HG03064 (cell line): ENCODE measurements at regions not wholly inside any gene's neighbourhood (a gene's known extent, or its start where the extent isn't known, plus 50 kb on each side); places are given as distances from the start of the nearest gene placed in this dataset.

Experiments used
- ATAC-seq: cut with Tn5 transposase; IDR thresholded peaks from one replicate; pipeline ENCODE4 v1.9.1; 2021; ENCODE audit warnings: low read depth; ENCODE audit not compliant: unreplicated experiment

DNA sequence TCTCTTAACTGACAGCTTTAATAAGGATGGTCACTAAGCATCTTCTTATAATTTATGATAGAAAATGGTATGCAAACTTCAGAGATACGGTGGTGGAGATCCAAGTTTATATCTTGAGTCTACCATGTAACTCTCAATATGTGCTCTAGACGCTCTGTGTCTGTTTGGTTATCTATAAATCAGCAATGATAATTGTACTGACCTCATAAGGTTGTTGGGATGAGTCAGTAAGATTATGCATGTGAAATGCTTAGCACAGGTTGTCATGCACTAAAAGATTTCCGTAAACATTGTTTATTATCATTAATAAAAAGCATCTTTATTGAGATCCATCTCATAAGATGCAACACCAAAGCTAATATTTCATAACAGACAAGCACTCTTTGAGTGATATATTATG is 1094.9 kb upstream of the EEF2KMT start:
- ATAC-seq = no peak

DNA sequence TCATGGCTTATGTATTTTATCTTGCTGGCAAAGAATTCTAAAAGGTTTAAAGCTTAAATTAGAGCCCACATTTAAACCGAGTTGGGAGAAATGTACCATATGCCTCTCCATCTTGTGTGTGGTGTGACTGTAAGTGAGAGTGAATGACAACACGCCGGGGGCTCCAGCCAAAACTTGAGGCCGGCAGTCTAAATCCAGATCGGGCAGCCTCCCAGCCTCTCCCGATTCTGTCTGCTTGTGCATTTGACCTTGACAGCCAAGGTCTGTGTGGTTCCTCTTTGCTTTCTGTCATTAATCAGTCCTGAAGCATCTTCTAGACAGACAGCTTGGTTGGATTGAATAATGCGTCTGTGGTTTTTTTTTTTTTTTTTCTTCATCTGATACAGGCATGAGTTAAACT is 1093.2 kb upstream of the EEF2KMT start:
- no peak for ATAC-seq

DNA sequence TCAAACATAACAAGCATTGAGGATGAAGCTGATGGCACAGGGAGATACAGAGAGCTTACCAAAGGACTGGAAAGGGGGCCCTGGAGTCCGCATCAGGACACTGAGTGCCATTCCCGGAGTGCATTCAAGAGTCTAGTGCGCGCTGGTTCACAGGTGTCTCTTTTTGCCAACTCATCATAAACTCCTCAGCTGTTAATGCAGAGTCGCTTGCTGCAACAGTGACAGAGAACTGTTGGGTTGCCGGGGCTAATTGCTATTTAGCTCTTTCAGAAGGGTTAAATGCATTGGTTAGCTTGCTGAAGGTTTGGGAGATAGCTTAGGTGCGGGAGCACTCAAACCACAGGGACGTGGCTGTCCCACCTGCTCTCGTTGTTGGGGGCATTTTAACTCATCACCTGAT is 1091.6 kb upstream of the EEF2KMT start:
- ATAC-seq = no peak

DNA sequence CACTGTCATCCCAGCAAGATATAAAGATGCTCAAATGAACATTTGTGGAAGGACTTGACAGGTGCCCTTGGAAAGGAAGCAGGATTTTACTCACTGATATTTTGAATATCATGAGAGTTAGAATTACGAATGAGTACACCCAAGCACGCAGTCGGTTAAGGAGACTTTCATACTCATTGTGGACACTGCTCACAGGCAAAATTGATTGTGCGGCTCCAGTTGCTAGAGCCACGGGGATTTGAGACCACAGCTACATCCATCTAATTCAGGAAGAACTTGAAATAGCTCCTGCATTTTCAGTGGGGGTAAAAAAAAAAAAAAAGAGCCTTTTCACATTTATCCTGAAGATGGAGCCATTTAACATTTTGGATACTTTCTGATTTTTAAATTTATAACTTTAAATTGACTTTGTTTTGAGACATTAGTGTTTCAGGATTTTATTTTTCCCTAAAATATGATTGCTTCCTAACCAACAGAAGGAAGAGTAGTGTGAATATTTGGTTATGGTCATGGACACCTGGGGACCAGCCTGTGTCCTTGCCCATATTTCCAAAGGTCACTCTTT is 1080.1 kb upstream of the EEF2KMT start:
- ATAC-seq = no peak

DNA sequence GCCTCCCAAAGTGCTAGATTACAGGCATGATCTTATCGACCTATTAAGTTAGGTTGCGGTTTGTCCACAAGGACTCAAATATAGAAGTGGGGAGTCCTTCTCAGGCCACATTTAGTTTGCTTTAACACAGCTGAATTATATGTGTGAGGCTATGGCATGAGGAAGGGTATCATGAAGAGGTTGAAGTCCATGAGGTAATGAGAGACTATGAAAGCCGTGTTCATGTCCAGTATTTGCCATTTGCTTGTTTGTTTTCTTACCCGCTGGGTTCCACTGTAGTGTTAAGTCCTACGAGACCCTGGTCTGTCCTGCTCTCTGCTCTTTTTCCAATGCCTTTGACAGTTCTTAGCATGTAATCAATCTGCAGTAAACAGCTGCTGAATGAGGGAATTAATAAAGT is 1072.4 kb upstream of the EEF2KMT start:
- no peak for ATAC-seq

DNA sequence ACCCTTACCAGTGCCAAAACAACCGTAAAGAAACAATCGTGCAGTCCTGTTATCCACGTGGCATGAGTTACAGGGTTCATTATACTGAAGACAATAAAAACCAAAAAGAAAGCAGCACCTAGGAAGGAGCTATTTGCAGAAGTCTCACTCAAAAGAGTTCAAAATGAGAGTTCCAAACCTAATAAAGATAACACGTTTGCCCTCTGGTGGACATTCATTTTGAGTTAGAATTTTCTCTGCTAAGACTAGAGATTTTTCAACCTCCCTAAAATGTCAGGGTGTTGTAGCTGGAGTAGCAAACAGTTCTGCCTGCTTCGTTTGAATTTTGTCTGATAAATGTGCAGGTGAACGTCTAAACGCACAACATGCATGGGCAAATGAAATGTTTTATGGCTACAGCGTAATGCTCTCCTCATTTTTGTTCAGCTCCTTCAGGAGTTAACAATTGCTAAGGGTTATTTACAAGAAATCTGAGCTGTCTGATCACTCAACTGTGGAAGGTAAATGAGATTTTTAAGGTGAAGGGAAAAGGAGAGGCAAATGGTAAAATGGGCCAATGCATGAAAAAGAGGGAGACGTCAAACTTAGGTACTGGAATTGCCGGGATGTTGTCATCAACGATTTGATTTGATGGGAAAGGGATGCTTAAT is 1067.9 kb upstream of the EEF2KMT start:
- ATAC-seq = no peak

DNA sequence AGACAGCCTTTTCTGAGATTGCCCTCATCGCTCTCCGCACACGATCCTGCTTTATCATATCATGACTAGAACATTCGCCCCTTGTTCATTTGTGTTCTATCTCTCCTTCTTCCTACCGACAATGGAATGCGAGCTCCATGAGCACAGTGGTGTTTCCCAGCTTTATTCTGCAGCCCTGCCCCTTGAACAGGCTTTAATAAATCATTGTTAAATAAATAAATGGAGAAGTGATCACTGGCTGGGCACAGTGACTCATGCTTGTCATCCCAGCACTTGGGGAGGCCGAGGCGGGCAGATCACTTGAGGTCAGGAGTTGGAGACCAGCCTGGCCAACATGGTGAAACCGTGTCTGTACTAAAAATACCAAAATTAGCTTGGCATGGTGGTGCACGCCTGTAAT is 1063.3 kb upstream of the EEF2KMT start:
- ATAC-seq = no peak

DNA sequence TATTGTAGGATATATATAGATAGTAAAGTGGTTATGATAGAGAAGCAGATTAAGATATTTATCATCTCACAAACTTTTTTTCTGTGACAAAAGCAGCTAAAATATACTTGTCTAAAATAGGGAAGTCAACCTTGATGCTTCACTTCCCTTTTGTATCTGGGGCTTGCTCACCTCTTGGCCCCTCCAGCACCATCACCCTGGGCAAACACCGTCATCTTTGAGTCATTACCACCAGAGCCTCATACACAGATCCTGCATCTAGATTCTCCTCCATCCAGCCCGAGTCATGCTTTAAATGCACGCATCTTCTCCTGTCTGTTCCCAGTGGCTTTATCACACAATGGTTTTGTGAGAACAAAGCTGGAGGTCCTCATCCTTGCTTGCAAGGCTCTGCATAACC is 1062.7 kb upstream of the EEF2KMT start:
- no peak for ATAC-seq

DNA sequence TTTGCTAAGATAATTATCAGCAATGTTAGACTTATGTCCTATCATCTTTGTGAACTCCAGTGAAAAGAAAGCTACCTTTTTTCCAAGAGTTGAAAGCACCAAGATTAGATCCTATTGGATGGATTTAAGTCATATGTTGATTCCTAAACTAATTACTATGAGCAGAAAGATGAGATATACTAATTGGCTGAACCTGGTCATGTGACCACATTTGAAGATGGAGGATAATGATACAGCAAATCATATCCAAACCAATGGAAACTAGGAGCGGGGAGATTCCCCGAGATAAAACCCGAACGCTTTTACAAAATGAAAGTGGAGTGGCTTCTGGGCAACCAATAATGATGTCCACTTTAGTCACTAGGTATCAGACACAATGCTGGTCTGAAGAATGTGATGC is 1060.2 kb upstream of the EEF2KMT start:
- ATAC-seq = no peak

DNA sequence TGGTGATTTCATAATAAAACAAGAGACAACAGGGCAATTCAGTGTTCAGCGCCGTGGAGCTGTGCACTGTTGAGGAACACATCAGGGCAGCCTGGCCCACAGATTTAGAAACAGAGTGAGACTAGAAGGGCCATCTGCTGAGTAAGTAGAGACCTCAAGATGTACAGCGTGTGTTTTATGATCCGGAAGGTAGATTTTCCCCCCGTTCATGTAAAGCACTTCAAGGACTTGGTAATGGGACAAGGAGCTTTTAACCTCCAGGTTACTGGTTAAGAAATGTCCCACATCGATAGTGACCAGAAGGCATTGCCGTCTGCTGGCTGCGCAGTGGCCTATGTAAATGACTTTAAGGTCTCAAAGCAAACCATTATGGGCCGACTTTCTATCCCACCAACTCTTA is 1057.7 kb upstream of the EEF2KMT start:
- ATAC-seq = no peak

DNA sequence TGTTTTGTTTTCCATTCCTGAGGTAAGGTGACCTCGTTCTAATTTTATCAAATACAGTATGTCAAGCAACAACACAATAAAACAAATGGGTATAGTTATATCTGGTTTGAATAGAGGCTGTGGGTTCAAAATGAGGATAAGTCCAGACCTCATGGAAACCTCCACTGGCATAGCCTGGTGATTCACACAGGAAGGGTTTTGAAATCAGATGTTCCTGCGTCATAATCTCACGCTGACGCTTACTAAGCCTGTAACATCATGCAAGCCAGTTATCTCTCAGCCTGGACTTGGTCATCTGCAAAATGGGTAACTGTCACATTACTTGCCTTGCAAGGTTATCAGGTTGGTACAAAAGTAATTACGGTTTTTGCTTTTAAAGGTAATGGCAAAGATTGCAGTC is 1056.3 kb upstream of the EEF2KMT start:
- ATAC-seq = no peak

DNA sequence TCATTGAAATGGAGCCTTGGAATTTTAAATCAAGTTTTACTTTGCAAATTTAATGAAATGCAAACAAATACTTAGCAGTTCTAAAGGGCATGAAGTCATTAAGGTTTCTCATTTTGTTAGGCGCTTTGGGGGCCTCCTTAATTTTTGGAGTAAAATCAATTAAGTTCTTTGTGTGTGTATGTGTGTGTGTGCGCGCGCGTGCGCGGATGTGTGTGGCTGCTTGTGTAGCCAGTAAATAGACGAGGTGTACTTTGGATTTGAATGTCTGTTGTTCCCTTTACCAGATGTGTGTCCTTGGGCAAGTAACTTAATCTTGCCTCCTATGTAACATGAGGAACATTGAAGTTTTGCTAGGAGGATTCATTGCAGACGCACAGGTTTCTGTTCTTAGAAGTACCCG is 1051.4 kb upstream of the EEF2KMT start:
- ATAC-seq = no peak

DNA sequence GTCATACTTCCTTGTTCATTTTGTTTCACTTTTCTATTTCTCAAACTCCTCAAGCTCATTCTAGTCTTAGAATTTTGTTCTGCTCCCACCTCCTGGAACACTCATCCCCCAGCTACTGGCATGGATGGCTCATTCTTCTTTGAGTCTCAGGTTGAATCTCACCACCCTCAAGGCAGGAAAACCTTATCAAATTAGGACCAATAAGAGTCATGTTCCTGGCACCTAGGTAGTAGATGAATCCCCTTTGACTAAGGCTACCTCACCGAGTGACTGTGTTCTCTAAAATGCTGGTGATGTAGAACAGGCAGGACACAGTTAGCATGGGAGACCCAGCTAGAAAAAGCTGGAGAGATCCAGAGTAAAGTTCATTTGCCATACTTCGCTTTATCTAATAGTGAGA is 1050.8 kb upstream of the EEF2KMT start:
- ATAC-seq = no peak

DNA sequence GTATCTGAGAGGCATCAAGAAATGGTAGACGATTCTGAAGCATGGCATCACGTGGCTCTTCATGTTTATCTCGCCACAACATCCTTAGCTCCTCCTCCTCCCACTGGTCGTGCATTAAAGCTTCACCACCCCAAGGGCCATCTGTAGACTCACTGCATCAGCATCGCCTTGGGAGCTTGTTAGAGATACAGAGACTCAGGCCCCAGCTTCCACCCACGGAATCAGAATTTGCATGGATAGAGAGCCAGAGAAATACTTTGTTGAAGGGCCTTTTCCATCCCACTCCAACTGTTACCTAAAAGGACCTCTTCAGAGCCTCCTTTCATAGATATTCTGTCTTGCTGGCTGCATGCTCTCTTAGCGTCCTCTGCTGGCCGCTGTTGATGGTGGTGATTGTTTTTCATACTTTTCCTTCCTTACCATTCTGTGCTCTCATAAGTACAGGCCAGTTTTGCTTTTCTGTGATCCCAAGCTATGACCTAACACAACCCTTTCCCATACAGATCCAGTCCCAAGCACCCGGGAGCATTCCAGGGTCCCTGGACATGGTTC is 1049.4 kb upstream of the EEF2KMT start:
- ATAC-seq = no peak

DNA sequence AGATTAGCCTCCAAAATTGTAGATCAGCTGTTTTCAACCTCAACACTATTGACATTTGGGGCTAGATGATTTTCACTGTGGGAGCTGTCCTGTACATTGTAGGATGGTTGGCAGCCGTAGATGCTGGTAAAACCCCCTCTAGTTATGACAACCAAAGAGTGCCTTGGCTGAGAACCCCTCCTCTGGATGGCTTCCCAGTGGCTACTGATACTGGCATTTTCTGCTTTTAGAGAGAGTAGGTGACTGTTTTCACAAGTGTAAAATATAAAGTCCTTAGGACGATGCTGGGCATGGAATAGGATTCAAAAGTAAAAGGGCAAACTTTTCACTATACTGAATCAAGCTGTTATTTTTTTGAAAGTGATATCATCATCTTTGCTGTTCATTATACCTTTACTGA is 1048.8 kb upstream of the EEF2KMT start:
- no peak for ATAC-seq

DNA sequence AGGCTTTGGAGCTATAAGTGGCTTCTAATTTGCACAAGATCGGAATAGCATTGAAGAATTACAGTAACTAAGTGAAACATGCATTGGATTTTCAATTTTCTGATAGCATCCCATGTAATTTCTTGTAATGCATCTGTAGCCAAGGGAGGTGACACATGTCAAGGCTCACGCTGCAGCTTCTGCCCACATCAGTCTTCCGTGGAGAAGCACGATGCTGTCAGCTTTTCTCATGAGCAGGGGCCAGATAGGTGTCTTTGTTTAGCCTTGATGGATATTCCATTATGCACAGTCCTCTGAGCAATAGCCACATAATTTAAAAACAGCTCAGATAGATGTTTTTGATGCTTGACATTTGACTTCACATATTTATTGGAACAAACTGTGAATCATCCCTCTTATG is 1046.9 kb upstream of the EEF2KMT start:
- ATAC-seq = no peak

DNA sequence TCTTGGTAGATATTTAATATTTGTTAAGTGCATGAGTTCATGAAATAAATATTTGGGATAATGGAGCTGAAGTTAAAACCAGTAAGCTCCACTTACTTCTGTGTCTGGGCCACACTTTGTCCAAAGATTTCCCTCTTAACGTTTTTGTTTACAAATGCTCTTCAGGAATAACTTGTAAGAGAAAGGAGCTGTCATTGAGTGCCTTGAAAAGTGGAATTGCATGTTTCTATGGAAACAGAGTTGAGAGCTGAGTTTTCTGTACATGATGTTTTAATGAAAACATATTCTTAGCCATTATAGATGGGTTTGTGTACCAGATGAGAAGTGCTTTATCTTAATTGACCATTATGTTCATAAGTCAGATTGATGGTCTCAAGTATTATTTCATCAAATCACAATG is 1045.4 kb upstream of the EEF2KMT start:
- no peak for ATAC-seq

DNA sequence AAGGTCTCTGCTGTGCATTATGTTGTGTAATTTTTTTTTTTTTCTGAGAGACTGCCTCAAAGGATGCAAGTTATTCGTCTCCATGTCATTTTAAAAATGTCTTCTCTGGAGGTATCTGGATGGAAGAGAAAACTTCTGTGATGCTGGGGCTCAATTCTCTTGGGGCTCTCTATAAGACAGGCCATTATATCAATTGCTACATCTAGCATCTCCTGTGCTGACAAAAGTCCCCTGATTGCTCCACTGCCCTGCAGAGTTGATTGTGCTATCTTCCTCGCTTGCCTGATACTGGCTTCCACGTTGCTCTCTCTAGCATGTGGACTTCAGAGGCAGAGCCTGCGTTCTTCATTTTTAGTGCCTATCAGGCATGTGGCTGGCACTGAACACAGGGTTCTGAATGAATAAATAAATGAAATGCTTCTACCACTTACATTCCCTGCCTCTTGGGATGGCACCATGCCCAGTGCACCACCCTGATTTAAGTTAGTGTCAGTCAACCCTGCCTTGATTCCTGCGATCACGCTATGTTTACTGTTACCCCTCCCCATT is 1035.5 kb upstream of the EEF2KMT start:
- no peak for ATAC-seq

DNA sequence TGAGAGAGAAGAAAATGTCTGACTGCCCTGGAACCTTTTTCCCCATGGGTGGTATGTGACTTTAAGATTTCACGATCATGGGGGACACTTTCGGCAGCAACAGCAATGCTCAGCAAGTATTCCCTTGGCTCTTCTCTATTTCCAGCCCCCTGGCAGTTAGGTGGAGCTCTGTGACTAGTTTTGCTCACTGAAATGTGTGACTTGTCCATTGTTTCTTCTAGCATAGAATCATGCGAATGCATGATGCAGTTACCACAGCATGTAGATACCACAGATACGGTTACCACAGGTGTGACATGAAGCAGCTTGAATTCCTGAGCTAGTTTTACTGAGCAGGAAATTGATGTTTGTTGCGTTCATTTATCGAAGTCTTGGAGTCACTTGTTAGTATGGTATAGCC is 1034.5 kb upstream of the EEF2KMT start:
- ATAC-seq = no peak

DNA sequence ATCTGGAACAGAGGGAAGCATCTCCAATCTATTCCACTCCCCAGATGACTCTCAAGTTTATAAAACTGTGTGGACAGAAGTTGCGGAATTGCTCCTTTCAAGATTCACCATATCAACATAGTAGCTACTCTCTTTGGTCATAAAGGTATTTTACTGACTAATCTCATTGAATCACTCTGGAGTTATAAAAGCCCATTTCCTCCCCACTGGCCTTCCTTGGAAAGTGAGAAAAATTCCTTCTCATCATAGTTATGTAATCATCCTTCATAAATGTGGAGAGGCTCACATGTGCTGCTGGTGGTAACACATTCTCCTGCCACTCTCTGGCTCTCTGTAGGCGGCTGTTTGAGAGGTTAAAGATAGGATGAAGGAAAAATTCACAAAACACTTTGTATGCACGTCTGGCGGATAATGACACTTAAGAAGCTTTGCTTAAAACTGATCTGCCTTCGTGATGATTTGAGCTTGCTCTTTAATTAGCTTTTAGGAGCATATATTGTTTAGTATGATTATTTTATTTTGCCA is 1034.0 kb upstream of the EEF2KMT start:
- ATAC-seq = no peak

DNA sequence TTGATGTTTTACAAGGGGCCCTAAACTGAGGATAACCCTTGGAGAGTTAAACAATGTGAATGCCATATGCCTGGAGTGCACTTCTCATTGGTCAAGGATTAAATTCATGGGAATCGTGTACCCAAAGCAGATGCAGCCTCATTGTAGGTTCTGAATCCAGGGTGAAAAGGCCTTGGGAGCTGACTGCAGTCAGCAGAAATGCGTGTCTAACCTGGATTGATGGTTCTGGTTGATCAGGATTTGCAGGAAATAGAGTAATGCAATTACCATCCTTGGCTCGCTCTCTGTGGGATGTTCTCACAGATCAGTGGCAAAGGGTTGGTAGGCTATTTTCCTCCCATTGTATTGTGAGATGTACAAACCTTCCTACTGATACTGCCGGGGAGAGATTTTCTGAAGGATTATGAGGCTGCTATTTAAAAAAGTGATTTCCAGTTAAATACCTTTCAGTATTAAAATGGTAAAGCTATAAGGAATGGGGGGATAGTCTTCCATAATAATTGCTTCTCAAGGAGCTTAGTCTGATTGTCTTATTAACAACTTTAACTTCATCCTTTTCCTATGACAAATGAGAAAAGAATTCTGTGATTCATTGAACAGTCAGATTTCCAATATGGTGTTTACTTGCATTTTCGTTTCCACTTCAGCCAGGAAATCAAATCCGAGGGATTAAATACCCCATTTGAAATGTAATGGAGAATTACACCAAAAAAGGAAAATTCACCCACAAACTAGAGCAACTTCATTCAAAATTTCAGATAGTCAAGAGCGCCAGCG is 1028.1 kb upstream of the EEF2KMT start:
- no peak for ATAC-seq
